Esophagus squamous epithelium (tissue), 5 donors: ENCODE measurements at regions not wholly inside any gene's neighbourhood (a gene's known extent, or its start where the extent isn't known, plus 50 kb on each side); places are given as distances from the start of the nearest gene placed in this dataset.

Source experiments
- DNase-seq: peaks from one replicate; lab custom pipeline; 2025; lab: John Stamatoyannopoulos, UW
- H3K27ac ChIP-seq, 4 donors: fragments of 200-600 bp; sonication (generic); one replicate each; pipeline ENCODE4 v1.5.1; 2016 to 2019; ENCODE audit warnings: mild to moderate bottlenecking in 1 of 4
- H3K27me3 ChIP-seq, 4 donors: fragments of 200-600 bp; sonication (generic); 1 replicate in 3 of 4; 2 replicates in 1 of 4; pipeline versions ENCODE4 v1.5.1 to v1.6.0; 2017 to 2021; ENCODE audit warnings: antibody characterized with exemption in 1 of 4
- H3K36me3 ChIP-seq, 3 donors: fragments of 200-600 bp; sonication (generic); one replicate each; pipeline ENCODE4 v1.5.1; 2016 to 2019
- H3K4me1 ChIP-seq, 3 donors: fragments of 200-600 bp; sonication (generic); one replicate each; pipeline ENCODE4 v1.5.1; 2017 to 2019
- H3K4me3 ChIP-seq, 4 donors: fragments of 200-600 bp; sonication (generic); 1 replicate in 3 of 4; 2 replicates in 1 of 4; pipeline ENCODE4 v1.5.1; 2016 to 2019; ENCODE audit warnings: mild to moderate bottlenecking in 2 of 4, moderate library complexity in 1 of 4
- H3K9me3 ChIP-seq, 3 donors: fragments of 200-600 bp; sonication (generic); one replicate each; pipeline ENCODE4 v1.5.1; 2016 to 2019
- POLR2A ChIP-seq, 4 donors: fragments of 450-650 bp; IDR thresholded peaks; one replicate each; pipeline ENCODE4 v1.6.1; 2017; ENCODE audit warnings: antibody characterized with exemption in 4 of 4, mild to moderate bottlenecking in 4 of 4, moderate library complexity in 3 of 4
- WGBS, 2 donors: methylation state at CpG; one replicate each; pipeline ENCODE4 v1.1.5; 2018; 5-methylcytosine and 5-hydroxymethylcytosine counted together
- intact Hi-C: fragments of 100-400 bp; cut with DNase I; formaldehyde crosslinking; loops from one replicate; pipeline ENCODE4 v1.15.0; 2022
- TF ChIP-seq, protein P1 (sequence below), 6 experiments: fragments of 450-650 bp in 4 of 6; fragments of 200-600 bp in 2 of 6; sonication (generic) in 2 of 6; IDR thresholded peaks; one replicate each; pipeline ENCODE4 v1.5.1; 2016 to 2019; ENCODE audit warnings: antibody characterized with exemption in 6 of 6, mild to moderate bottlenecking in 4 of 6, moderate library complexity in 4 of 6
- donor health status: DM: yes; HTN: yes; CAD: no.

GRCh38 chr4:137032222-137032621 is 500.1 kb downstream of the PCDH18 start:
- no peak overlapping the region for H3K27ac ChIP-seq
- H3K9me3 ChIP-seq = no peaks in the 10 kb centered on the region
- no peak overlapping the region for H3K4me3 ChIP-seq
- intact Hi-C loops = no loop called here
- no peaks in the 10 kb centered on the region for H3K27me3 ChIP-seq
- H3K4me1 ChIP-seq = no peaks in the 10 kb centered on the region
- no peaks in the 10 kb centered on the region for H3K36me3 ChIP-seq
- TF ChIP-seq, protein P1, sequence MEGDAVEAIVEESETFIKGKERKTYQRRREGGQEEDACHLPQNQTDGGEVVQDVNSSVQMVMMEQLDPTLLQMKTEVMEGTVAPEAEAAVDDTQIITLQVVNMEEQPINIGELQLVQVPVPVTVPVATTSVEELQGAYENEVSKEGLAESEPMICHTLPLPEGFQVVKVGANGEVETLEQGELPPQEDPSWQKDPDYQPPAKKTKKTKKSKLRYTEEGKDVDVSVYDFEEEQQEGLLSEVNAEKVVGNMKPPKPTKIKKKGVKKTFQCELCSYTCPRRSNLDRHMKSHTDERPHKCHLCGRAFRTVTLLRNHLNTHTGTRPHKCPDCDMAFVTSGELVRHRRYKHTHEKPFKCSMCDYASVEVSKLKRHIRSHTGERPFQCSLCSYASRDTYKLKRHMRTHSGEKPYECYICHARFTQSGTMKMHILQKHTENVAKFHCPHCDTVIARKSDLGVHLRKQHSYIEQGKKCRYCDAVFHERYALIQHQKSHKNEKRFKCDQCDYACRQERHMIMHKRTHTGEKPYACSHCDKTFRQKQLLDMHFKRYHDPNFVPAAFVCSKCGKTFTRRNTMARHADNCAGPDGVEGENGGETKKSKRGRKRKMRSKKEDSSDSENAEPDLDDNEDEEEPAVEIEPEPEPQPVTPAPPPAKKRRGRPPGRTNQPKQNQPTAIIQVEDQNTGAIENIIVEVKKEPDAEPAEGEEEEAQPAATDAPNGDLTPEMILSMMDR (IDR thresholded peaks at IDR 0.05) = no peak
- no peak for TF ChIP-seq POLR2A (IDR thresholded peaks at IDR 0.05)
- DNase-seq = no peak

DNA sequence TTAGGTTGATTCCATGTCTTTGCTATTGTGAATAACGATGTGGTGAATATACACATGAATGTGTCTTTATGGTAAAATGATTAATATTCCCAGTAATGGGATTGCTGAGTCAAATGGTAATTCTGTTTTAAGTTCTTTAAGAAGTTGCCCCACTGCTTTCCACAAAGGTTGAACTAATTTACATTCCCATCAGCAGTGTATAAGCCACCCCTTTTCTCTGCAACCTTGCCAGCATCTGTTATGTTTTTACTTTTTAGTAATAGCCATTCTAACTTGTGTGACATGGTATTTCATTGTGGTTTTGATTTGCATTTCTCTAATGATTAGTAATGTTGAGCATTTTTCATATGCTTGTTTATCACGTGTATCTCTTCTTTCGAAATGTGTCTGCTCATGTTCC is 503.3 kb downstream of the PCDH18 start:
- DNase-seq = no peak
- WGBS, 2 donors = 50 to 67% methylated on average over 3 of the region's 3 CpGs
- no peaks in the 10 kb centered on the region for H3K27me3 ChIP-seq
- TF ChIP-seq, protein P1 (IDR thresholded peaks at IDR 0.05) = no peak
- TF ChIP-seq POLR2A (IDR thresholded peaks at IDR 0.05) = no peak
- no peaks in the 10 kb centered on the region for H3K36me3 ChIP-seq
- no peak overlapping the region for H3K27ac ChIP-seq
- no peaks in the 10 kb centered on the region for H3K4me1 ChIP-seq
- no peaks in the 10 kb centered on the region for H3K9me3 ChIP-seq
- no peak overlapping the region for H3K4me3 ChIP-seq
- intact Hi-C loops = no loop called here

GRCh38 chr4:137025484-137026059 is 506.7 kb downstream of the PCDH18 start:
- intact Hi-C loops = no loop called here

GRCh38 chr4:137015426-137016409 is 516.6 kb downstream of the PCDH18 start:
- no peaks in the 10 kb centered on the region for H3K27me3 ChIP-seq
- intact Hi-C loops = no loop called here
- DNase-seq = no peak
- 27 to 31% methylated on average over 2 of the region's 2 CpGs for WGBS, 2 donors
- H3K4me3 ChIP-seq = no peak overlapping the region
- H3K27ac ChIP-seq = no peak overlapping the region
- TF ChIP-seq, protein P1 (IDR thresholded peaks at IDR 0.05) = no peak
- no peak for TF ChIP-seq POLR2A (IDR thresholded peaks at IDR 0.05)
- H3K4me1 ChIP-seq = no peaks in the 10 kb centered on the region
- H3K9me3 ChIP-seq = no peaks in the 10 kb centered on the region
- H3K36me3 ChIP-seq = no peaks in the 10 kb centered on the region

More at GRCh38 chr4:137025484-137026059, 506.7 kb downstream of the PCDH18 start:
- no peaks in the 10 kb centered on the region for H3K27me3 ChIP-seq
- H3K9me3 ChIP-seq = no peaks in the 10 kb centered on the region
- H3K36me3 ChIP-seq = no peaks in the 10 kb centered on the region
- no peak overlapping the region for H3K27ac ChIP-seq
- no peak overlapping the region for H3K4me3 ChIP-seq
- WGBS, 2 donors = 79 to 80% methylated on average over 5 of the region's 5 CpGs
- TF ChIP-seq POLR2A (IDR thresholded peaks at IDR 0.05) = no peak
- TF ChIP-seq, protein P1 (IDR thresholded peaks at IDR 0.05) = no peak
- H3K4me1 ChIP-seq = no peaks in the 10 kb centered on the region
- DNase-seq = no peak

DNA sequence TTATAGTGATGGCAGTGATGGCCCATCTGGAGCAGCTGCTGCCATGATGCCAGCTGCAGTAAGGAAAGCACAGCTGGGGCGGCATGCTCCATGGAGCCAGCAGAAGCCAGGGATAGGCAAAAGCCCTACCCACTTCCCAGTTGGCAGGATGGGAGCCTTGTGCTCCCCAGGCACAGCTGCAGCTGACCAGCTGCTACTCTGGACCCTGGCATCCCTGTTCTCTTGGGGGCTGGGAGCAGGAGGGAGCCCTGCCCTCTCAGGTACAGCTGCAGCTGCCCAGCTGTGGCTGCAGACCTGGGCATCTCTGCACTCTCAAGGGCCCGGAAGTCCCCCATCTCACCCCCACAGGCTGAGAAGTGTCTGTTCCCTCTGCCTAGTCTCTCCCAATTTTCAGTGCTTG is 531.9 kb downstream of the PCDH18 start:
- intact Hi-C loops = no loop called here
- peaks cover 0 to 18% (median 0%) of the 10 kb centered on the region in 3 donors for H3K9me3 ChIP-seq
- DNase-seq = no peak
- H3K4me1 ChIP-seq = no peaks in the 10 kb centered on the region
- TF ChIP-seq, protein P1 (IDR thresholded peaks at IDR 0.05) = no peak
- TF ChIP-seq POLR2A (IDR thresholded peaks at IDR 0.05) = no peak
- no peaks in the 10 kb centered on the region for H3K27me3 ChIP-seq
- no peaks in the 10 kb centered on the region for H3K36me3 ChIP-seq
- WGBS, 2 donors = 60 to 72% methylated on average over 2 of the region's 2 CpGs
- no peak overlapping the region for H3K4me3 ChIP-seq
- H3K27ac ChIP-seq = no peak overlapping the region
